ENCODE measurements at regions not wholly inside any gene's neighbourhood (a gene's known extent, or its start where the extent isn't known, plus 50 kb on each side); places are given as distances from the start of the nearest gene placed in this dataset.

DNA sequence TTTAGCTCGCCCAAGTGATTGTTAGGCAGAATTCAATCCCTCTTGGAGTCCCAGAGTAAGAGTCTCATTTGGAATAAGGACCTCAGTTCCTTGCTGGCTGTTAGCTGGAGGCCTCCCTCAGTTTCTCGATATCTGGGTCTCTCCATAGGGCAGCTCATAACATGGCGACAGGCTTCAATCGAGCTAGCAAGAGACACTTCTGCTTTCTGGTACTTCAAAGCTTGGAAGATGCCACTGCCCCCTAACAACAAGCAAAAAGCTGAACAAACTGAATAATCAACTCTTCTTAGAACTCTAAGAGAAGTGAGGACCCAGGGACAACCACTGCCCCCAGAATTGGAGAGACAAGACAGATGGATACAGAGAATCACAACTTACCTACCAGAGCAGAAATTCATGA is 86.2 kb downstream of the TEX35 start:
- DNase-seq (ENCODE audit: low spot score) (no peak), ATAC-seq (no peak)
- no peaks in the 10 kb centered on the region for H3K36me3 ChIP-seq (ENCODE audit: insufficient read depth)
- no peak overlapping the region for H3K27ac Mint-ChIP-seq
- H3K27me3 Mint-ChIP-seq (ENCODE audit: insufficient read depth, low read depth, poor library complexity), result peaks cover 4% of the 10 kb centered on the region
- H3K79me2 ChIP-seq (replicated peaks; ENCODE audit: insufficient read depth), result no peaks in the 10 kb centered on the region
- no peak overlapping the region for H3K4me2 ChIP-seq
- TF ChIP-seq, protein P1, sequence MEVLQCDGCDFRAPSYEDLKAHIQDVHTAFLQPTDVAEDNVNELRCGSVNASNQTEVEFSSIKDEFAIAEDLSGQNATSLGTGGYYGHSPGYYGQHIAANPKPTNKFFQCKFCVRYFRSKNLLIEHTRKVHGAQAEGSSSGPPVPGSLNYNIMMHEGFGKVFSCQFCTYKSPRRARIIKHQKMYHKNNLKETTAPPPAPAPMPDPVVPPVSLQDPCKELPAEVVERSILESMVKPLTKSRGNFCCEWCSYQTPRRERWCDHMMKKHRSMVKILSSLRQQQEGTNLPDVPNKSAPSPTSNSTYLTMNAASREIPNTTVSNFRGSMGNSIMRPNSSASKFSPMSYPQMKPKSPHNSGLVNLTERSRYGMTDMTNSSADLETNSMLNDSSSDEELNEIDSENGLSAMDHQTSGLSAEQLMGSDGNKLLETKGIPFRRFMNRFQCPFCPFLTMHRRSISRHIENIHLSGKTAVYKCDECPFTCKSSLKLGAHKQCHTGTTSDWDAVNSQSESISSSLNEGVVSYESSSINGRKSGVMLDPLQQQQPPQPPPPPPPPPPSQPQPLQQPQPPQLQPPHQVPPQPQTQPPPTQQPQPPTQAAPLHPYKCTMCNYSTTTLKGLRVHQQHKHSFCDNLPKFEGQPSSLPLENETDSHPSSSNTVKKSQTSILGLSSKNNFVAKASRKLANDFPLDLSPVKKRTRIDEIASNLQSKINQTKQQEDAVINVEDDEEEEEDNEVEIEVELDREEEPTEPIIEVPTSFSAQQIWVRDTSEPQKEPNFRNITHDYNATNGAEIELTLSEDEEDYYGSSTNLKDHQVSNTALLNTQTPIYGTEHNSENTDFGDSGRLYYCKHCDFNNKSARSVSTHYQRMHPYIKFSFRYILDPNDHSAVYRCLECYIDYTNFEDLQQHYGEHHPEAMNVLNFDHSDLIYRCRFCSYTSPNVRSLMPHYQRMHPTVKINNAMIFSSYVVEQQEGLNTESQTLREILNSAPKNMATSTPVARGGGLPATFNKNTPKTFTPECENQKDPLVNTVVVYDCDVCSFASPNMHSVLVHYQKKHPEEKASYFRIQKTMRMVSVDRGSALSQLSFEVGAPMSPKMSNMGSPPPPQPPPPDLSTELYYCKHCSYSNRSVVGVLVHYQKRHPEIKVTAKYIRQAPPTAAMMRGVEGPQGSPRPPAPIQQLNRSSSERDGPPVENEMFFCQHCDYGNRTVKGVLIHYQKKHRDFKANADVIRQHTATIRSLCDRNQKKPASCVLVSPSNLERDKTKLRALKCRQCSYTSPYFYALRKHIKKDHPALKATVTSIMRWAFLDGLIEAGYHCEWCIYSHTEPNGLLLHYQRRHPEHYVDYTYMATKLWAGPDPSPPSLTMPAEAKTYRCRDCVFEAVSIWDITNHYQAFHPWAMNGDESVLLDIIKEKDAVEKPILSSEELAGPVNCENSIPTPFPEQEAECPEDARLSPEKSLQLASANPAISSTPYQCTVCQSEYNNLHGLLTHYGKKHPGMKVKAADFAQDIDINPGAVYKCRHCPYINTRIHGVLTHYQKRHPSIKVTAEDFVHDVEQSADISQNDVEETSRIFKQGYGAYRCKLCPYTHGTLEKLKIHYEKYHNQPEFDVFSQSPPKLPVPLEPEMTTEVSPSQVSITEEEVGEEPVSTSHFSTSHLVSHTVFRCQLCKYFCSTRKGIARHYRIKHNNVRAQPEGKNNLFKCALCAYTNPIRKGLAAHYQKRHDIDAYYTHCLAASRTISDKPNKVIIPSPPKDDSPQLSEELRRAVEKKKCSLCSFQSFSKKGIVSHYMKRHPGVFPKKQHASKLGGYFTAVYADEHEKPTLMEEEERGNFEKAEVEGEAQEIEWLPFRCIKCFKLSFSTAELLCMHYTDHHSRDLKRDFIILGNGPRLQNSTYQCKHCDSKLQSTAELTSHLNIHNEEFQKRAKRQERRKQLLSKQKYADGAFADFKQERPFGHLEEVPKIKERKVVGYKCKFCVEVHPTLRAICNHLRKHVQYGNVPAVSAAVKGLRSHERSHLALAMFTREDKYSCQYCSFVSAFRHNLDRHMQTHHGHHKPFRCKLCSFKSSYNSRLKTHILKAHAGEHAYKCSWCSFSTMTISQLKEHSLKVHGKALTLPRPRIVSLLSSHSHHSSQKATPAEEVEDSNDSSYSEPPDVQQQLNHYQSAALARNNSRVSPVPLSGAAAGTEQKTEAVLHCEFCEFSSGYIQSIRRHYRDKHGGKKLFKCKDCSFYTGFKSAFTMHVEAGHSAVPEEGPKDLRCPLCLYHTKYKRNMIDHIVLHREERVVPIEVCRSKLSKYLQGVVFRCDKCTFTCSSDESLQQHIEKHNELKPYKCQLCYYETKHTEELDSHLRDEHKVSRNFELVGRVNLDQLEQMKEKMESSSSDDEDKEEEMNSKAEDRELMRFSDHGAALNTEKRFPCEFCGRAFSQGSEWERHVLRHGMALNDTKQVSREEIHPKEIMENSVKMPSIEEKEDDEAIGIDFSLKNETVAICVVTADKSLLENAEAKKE (CRISPR knock-in tag; IDR thresholded peaks at IDR 0.05), result no peak
- TF ChIP-seq, protein P2, sequence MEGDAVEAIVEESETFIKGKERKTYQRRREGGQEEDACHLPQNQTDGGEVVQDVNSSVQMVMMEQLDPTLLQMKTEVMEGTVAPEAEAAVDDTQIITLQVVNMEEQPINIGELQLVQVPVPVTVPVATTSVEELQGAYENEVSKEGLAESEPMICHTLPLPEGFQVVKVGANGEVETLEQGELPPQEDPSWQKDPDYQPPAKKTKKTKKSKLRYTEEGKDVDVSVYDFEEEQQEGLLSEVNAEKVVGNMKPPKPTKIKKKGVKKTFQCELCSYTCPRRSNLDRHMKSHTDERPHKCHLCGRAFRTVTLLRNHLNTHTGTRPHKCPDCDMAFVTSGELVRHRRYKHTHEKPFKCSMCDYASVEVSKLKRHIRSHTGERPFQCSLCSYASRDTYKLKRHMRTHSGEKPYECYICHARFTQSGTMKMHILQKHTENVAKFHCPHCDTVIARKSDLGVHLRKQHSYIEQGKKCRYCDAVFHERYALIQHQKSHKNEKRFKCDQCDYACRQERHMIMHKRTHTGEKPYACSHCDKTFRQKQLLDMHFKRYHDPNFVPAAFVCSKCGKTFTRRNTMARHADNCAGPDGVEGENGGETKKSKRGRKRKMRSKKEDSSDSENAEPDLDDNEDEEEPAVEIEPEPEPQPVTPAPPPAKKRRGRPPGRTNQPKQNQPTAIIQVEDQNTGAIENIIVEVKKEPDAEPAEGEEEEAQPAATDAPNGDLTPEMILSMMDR (conservative IDR thresholded peaks at IDR 0.05; ENCODE audit: low read depth in 2 of 2), result no peak
- TF ChIP-seq JUNB (IDR thresholded peaks at IDR 0.05; ENCODE audit: unreplicated experiment) (no peak), ZNF114 (CRISPR knock-in tag; IDR thresholded peaks at IDR 0.05) (no peak), STAT1 (IDR thresholded peaks at IDR 0.05; ENCODE audit: unreplicated experiment) (no peak), EZH2phosphoT487 (IDR thresholded peaks at IDR 0.05; ENCODE audit: unreplicated experiment) (no peak)
- TF ChIP-seq, protein P3, sequence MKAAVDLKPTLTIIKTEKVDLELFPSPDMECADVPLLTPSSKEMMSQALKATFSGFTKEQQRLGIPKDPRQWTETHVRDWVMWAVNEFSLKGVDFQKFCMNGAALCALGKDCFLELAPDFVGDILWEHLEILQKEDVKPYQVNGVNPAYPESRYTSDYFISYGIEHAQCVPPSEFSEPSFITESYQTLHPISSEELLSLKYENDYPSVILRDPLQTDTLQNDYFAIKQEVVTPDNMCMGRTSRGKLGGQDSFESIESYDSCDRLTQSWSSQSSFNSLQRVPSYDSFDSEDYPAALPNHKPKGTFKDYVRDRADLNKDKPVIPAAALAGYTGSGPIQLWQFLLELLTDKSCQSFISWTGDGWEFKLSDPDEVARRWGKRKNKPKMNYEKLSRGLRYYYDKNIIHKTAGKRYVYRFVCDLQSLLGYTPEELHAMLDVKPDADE (IDR thresholded peaks at IDR 0.05), result no peak
- no peaks in the 10 kb centered on the region for H3K4me1 ChIP-seq (ENCODE audit: insufficient read depth)
- no peaks in the 10 kb centered on the region for H4K20me1 ChIP-seq (replicated peaks; ENCODE audit: insufficient read depth)
- H3K36me3 Mint-ChIP-seq (ENCODE audit: low read depth), result peaks cover 3% of the 10 kb centered on the region; the same call in 1 of the 3 replicates
- no peaks in the 10 kb centered on the region for H3K9me3 Mint-ChIP-seq
- no peaks in the 10 kb centered on the region for H3K27me3 ChIP-seq (ENCODE audit: insufficient read depth)
- H3K4me3 Mint-ChIP-seq, result no peak overlapping the region
- H3K4me1 Mint-ChIP-seq, result no peaks in the 10 kb centered on the region
- no peaks in the 10 kb centered on the region for H3F3A ChIP-seq (replicated peaks; ENCODE audit: low read depth)
- H3K27ac ChIP-seq (ENCODE audit: low read depth), result no peak overlapping the region
- no peak overlapping the region for H2AFZ ChIP-seq
- H3K9me2 ChIP-seq (ENCODE audit: insufficient read depth), result 0 out of 2 replicates have a peak, but pooled peaks cover 2% of the 10 kb centered on the region
- no peak overlapping the region for H3K4me3 ChIP-seq
